ENCODE measurements at regions not wholly inside any gene's neighbourhood (a gene's known extent, or its start where the extent isn't known, plus 50 kb on each side); places are given as distances from the start of the nearest gene placed in this dataset.

- TF ChIP-seq CTCF (IDR thresholded peaks at IDR 0.05) (no peak), POLR2A (IDR thresholded peaks at IDR 0.05) (no peak)
Observed at GRCh38 chr16:55042556-55043432, 112.1 kb downstream of the IRX5 start.

Data from testis (tissue), 2 donors.